ENCODE measurements at regions not wholly inside any gene's neighbourhood (a gene's known extent, or its start where the extent isn't known, plus 50 kb on each side); places are given as distances from the start of the nearest gene placed in this dataset.

- Histone ChIP-seq H3K27ac (ENCODE audit: low read length) (no peak overlapping the region), H3K9me3 (ENCODE audit: control insufficient read depth in 1 of 2, low read length in 2 of 2) (no peaks in the 10 kb centered on the region), H3K36me3 (ENCODE audit: control insufficient read depth in 1 of 2, insufficient read depth in 2 of 2, low read length in 2 of 2) (no peaks in the 10 kb centered on the region), H3K27me3 (ENCODE audit: low read depth, low read length) (peaks cover 3% of the 10 kb centered on the region), H3K4me1 (ENCODE audit: control insufficient read depth in 1 of 2, insufficient read depth in 2 of 2, low read length in 2 of 2) (no peaks in the 10 kb centered on the region), H3K4me3 (ENCODE audit: low read depth in 1 of 2, low read length in 2 of 2) (no peak overlapping the region)
Observed at GRCh38 chr18:78766651-78767533, 212.7 kb upstream of the SALL3 start.

DNA sequence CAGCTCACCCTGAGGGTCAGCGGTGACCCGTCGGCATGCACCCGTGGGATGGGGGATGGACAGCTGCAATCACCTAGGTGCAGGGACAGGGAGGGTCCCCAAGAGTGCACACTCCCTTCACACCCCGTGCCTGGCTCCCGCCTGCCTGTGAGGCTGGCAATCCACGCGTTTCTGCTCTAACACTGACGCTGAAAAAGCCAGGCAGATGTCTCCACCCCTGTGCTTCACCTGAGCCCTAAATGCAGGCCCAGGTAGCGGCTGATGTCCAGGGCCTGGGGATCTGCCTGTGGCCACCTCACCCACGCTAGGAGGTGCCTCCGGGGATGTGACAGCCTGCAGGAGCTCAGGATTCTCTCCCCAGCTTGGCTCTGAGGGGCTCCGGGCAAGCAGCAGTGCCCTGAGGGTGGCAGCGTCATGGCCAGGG is 212.0 kb upstream of the SALL3 start:
- peaks cover 3% of the 10 kb centered on the region for H3K27me3 ChIP-seq (ENCODE audit: low read depth, low read length)

GRCh38 chr18:78768221-78768620 is 211.4 kb upstream of the SALL3 start:
- Histone ChIP-seq H3K27me3 (ENCODE audit: low read depth, low read length) (peaks cover 3% of the 10 kb centered on the region), H3K36me3 (ENCODE audit: control insufficient read depth in 1 of 2, insufficient read depth in 2 of 2, low read length in 2 of 2) (no peaks in the 10 kb centered on the region), H3K27ac (ENCODE audit: low read length) (no peak overlapping the region), H3K4me1 (ENCODE audit: control insufficient read depth in 1 of 2, insufficient read depth in 2 of 2, low read length in 2 of 2) (no peaks in the 10 kb centered on the region), H3K9me3 (ENCODE audit: control insufficient read depth in 1 of 2, low read length in 2 of 2) (no peaks in the 10 kb centered on the region), H3K4me3 (ENCODE audit: low read depth in 1 of 2, low read length in 2 of 2) (no peak overlapping the region)

More for the DNA sequence above, 212.0 kb upstream of the SALL3 start:
- no peaks in the 10 kb centered on the region for H3K4me1 ChIP-seq (ENCODE audit: control insufficient read depth in 1 of 2, insufficient read depth in 2 of 2, low read length in 2 of 2)
- H3K9me3 ChIP-seq (ENCODE audit: control insufficient read depth in 1 of 2, low read length in 2 of 2) = no peaks in the 10 kb centered on the region
- H3K36me3 ChIP-seq (ENCODE audit: control insufficient read depth in 1 of 2, insufficient read depth in 2 of 2, low read length in 2 of 2) = no peaks in the 10 kb centered on the region
- no peak overlapping the region for H3K4me3 ChIP-seq (ENCODE audit: low read depth in 1 of 2, low read length in 2 of 2)
- H3K27ac ChIP-seq (ENCODE audit: low read length) = no peak overlapping the region

DNA sequence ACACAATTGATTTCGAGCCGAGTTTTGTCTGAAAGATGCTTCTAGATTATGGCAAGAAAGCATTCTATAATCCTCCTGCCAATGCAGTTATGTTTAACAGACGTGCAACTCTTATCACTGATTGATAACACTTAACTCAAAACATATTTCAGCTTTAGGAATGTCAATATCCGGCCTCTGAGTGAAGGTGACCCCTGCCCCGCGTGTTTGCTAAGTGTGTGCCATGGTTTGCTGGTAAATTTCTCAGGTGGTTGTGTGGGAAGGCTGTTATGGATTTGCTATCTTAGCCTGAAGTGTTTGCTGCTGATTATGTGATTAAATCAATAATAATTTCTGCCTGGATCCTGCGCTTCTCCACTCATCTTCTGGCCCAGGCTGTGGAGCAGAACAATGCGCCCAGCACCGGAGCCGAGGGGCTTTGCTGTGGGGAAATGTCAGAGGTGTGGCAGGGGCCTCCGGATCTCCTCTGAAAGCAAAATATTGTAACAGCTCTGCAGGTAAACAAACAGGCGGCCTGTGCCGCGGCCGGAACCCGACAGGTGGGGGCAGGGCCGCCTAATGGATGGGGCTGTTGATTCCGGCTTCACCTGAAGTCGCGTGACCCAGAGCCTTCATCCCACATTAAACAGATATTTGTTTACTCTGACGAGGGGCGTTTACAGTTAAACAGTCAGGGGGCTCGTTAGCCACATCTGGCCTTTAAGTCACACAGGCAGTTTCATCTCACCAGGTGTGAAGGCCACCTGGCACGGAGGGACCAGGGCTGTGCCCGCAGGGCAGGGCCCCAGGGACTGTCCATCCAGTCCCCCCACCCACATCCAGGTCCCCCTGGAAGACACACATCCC is 210.7 kb upstream of the SALL3 start:
- no peaks in the 10 kb centered on the region for H3K9me3 ChIP-seq (ENCODE audit: control insufficient read depth in 1 of 2, low read length in 2 of 2)
- no peaks in the 10 kb centered on the region for H3K4me1 ChIP-seq (ENCODE audit: control insufficient read depth in 1 of 2, insufficient read depth in 2 of 2, low read length in 2 of 2)
- H3K4me3 ChIP-seq (ENCODE audit: low read depth in 1 of 2, low read length in 2 of 2) = no peak overlapping the region
- H3K36me3 ChIP-seq (ENCODE audit: control insufficient read depth in 1 of 2, insufficient read depth in 2 of 2, low read length in 2 of 2) = no peaks in the 10 kb centered on the region
- no peak overlapping the region for H3K27ac ChIP-seq (ENCODE audit: low read length)
- peaks cover 3% of the 10 kb centered on the region for H3K27me3 ChIP-seq (ENCODE audit: low read depth, low read length)

DNA sequence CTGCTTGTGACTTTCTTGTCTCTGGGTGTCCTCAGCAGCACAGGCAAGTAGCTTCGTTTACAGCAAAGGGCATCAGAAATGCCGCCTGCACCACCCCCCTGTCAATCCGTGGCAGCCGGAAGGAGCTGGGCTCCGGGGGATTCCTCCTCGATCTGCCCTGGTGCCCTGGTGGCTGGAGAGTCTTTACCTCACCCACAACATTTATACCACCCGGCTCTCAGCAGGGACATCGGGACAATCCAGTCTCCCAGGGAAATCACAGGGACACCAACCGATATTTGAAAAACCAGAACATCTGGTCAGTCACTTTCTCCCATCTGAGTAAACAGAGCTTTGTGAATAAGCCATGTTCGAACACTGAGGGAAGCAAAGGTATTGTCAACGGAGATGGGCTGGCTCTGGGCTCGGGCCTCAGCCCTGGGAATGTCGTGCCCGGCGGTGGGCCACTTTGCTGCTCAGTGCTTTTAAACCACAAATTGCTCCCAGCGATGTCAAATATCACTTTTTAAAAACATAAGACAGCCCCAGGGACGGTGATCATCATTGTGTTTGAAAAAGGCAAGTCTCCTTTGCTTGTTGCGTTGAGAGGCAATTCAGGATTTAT is 210.0 kb upstream of the SALL3 start:
- Histone ChIP-seq H3K27me3 (ENCODE audit: low read depth, low read length) (peaks cover 3% of the 10 kb centered on the region), H3K4me1 (ENCODE audit: control insufficient read depth in 1 of 2, insufficient read depth in 2 of 2, low read length in 2 of 2) (no peaks in the 10 kb centered on the region), H3K27ac (ENCODE audit: low read length) (no peak overlapping the region), H3K36me3 (ENCODE audit: control insufficient read depth in 1 of 2, insufficient read depth in 2 of 2, low read length in 2 of 2) (no peaks in the 10 kb centered on the region), H3K4me3 (ENCODE audit: low read depth in 1 of 2, low read length in 2 of 2) (no peak overlapping the region), H3K9me3 (ENCODE audit: control insufficient read depth in 1 of 2, low read length in 2 of 2) (no peaks in the 10 kb centered on the region)

DNA sequence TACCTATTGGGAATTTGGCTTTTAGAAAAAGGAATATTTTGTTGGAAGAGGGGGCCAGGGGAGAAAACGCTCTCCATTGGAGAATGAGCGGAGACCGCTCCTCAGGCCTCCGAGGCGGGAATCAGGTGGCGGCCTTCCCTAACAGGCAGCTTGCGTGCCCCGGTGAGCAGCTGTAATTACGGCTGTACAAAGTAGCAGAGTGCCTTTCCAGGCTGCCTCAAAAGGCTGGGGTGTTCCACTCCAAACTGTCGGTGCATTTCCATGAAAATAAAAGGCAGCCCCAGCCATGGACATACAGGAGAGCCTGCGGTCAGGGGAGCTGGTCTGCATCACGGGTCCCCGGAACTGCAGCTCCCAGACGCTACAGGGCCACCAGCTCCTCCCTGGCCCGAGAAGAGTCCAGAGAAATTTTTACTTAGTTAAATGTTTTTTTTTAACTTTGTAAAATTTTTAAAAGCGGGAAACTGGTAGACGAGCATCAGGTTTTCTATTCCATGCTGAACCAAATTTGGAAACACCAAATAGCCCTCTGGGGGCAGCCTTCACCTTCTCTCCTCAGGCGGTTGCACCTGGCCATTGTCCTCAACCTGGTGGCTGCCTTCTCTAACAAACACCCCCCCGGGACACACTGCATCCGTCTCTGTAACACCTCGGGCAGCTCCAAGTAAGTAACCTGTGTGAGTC is 209.3 kb upstream of the SALL3 start:
- no peaks in the 10 kb centered on the region for H3K9me3 ChIP-seq (ENCODE audit: control insufficient read depth in 1 of 2, low read length in 2 of 2)
- no peak overlapping the region for H3K27ac ChIP-seq (ENCODE audit: low read length)
- H3K36me3 ChIP-seq (ENCODE audit: control insufficient read depth in 1 of 2, insufficient read depth in 2 of 2, low read length in 2 of 2) = no peaks in the 10 kb centered on the region
- H3K27me3 ChIP-seq (ENCODE audit: low read depth, low read length) = peaks cover 3% of the 10 kb centered on the region
- no peak overlapping the region for H3K4me3 ChIP-seq (ENCODE audit: low read depth in 1 of 2, low read length in 2 of 2)
- H3K4me1 ChIP-seq (ENCODE audit: control insufficient read depth in 1 of 2, insufficient read depth in 2 of 2, low read length in 2 of 2) = no peaks in the 10 kb centered on the region

DNA sequence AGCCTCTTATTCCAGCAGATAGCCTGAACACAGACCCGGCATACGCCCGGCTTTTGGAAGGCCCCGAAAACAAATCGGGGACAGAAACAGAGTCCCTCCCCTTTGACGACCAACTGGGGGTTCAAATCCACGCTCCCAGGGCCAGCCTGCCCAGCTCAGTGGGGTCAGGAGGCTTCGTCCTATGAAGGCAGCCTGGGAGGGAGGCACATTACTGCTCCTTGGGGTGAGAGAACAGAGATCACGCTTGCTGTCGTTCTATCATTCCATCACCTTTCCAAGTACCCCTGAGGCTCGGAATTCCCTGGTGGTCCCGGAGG is 208.8 kb upstream of the SALL3 start:
- Histone ChIP-seq H3K36me3 (ENCODE audit: control insufficient read depth in 1 of 2, insufficient read depth in 2 of 2, low read length in 2 of 2) (no peaks in the 10 kb centered on the region), H3K4me3 (ENCODE audit: low read depth in 1 of 2, low read length in 2 of 2) (no peak overlapping the region), H3K4me1 (ENCODE audit: control insufficient read depth in 1 of 2, insufficient read depth in 2 of 2, low read length in 2 of 2) (no peaks in the 10 kb centered on the region), H3K27me3 (ENCODE audit: low read depth, low read length) (peaks cover 3% of the 10 kb centered on the region), H3K27ac (ENCODE audit: low read length) (no peak overlapping the region), H3K9me3 (ENCODE audit: control insufficient read depth in 1 of 2, low read length in 2 of 2) (no peaks in the 10 kb centered on the region)

DNA sequence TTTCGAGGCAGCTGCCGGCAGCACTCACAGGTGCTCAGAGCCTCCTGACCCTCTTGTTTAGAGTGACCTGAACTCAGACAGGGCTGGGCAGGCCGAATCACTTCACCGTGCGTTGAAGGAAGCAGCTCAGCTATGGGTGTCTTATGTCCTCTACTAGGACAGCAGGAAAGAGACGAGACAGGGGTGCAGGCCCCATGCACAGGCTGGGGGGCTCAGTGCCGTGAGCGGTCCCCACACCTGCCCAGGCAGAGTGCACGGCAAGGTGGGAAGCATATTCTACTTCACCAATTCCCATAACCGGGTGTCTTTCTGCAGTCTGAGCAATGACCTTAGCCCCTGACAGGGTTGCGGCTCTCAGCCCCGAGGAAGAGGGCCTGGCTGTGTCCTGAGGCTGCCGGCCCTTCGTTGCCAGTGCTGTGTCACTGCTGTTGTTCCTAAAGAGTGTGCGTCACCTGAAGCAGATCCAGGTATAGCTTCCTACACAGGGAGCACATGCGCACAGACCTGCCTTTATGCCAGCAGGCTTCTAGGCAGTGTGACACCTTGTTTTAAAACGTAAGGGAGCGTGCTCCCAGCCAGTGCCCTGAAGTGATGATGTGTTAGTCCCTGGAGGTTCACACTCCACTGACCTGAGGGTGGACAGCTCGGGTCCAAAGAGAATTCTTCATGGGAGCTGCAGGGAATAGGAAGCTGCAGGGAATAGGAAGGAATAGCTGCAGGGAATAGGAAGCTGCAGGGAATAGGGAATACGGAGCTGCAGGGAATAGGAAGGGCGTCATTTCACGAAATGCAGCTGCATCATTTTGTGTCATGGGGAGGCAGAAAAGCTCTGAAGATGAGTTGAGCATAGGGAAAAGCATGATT is 207.9 kb upstream of the SALL3 start:
- H3K4me3 ChIP-seq (ENCODE audit: low read depth in 1 of 2, low read length in 2 of 2) = no peak overlapping the region
- no peaks in the 10 kb centered on the region for H3K9me3 ChIP-seq (ENCODE audit: control insufficient read depth in 1 of 2, low read length in 2 of 2)
- no peaks in the 10 kb centered on the region for H3K36me3 ChIP-seq (ENCODE audit: control insufficient read depth in 1 of 2, insufficient read depth in 2 of 2, low read length in 2 of 2)
- no peaks in the 10 kb centered on the region for H3K4me1 ChIP-seq (ENCODE audit: control insufficient read depth in 1 of 2, insufficient read depth in 2 of 2, low read length in 2 of 2)
- no peak overlapping the region for H3K27ac ChIP-seq (ENCODE audit: low read length)
- peaks cover 3% of the 10 kb centered on the region for H3K27me3 ChIP-seq (ENCODE audit: low read depth, low read length)

DNA sequence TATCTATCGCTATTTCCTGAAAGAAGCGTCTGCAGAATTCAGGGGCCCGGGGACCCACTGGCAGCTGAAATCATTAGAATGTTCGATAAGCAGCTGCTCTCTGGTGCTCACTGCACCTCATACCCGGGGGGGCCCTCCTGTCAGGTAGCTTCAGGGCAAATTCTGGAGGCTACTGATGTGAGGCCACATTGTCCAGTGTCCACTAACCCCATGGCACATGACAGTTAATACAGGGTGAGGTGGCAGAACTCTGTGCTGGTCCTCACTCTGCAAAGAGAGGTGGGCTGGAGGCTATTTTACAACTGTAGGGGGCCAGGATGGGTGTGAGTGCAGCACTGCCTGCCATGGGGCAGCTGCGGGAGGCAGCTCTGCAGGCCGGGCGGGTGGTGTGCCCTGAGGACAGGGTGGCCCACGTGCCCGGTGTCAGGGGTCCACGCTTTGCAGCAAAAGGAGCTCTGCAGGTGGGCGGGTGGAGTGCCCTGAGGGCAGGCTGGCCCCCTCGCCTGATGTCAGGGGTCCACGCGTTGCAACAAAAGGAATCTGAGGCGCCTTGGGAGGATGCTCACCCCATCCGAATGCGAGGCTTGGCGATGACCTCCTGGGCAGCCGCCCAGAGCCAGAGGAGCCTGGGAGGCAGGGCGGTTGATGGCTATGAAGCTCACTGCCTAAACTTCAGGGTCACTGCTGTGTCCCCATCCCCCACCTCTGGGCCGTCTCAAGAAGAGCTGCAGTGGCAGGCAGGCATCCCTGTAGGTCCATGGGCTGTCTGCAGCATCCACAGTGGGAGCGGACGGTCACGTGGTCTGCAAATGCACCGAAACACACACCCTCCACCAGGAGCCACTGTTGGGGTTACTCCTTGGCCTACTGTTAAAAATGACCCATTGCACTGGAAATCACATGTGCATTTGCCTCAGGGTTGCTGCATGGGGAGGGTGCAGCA is 207.0 kb upstream of the SALL3 start:
- Histone ChIP-seq H3K27ac (ENCODE audit: low read length) (no peak overlapping the region), H3K4me1 (ENCODE audit: control insufficient read depth in 1 of 2, insufficient read depth in 2 of 2, low read length in 2 of 2) (no peaks in the 10 kb centered on the region), H3K4me3 (ENCODE audit: low read depth in 1 of 2, low read length in 2 of 2) (no peak overlapping the region), H3K27me3 (ENCODE audit: low read depth, low read length) (peaks cover 3% of the 10 kb centered on the region), H3K36me3 (ENCODE audit: control insufficient read depth in 1 of 2, insufficient read depth in 2 of 2, low read length in 2 of 2) (no peaks in the 10 kb centered on the region), H3K9me3 (ENCODE audit: control insufficient read depth in 1 of 2, low read length in 2 of 2) (no peaks in the 10 kb centered on the region)

DNA sequence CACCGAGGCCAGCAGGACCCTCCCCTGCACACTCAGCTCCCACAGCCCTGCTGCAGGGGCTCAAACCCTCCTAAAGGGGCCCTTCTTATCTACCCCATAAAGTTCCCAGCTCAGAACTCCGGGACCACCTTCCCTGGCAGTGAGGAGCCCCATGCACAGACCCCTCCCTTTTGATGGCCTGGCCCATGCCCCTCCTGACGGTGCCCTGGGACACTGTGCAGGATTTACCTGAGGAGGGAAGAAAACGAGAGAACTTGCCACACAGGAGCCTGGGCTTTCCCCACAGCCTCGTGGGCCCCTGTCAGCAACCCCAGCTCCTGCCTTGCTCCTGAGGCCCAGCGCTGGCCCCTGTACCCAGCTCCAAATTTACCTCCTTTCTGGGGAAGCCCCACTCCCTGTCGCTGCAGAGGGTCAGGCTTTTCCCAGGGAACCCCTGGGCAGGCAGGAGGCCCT is 206.3 kb upstream of the SALL3 start:
- H3K36me3 ChIP-seq (ENCODE audit: control insufficient read depth in 1 of 2, insufficient read depth in 2 of 2, low read length in 2 of 2) = no peaks in the 10 kb centered on the region
- H3K9me3 ChIP-seq (ENCODE audit: control insufficient read depth in 1 of 2, low read length in 2 of 2) = no peaks in the 10 kb centered on the region
- H3K4me1 ChIP-seq (ENCODE audit: control insufficient read depth in 1 of 2, insufficient read depth in 2 of 2, low read length in 2 of 2) = no peaks in the 10 kb centered on the region
- H3K4me3 ChIP-seq (ENCODE audit: low read depth in 1 of 2, low read length in 2 of 2) = no peak overlapping the region
- no peaks in the 10 kb centered on the region for H3K27me3 ChIP-seq (ENCODE audit: low read depth, low read length)
- H3K27ac ChIP-seq (ENCODE audit: low read length) = no peak overlapping the region
